ENCODE measurements at regions not wholly inside any gene's neighbourhood (a gene's known extent, or its start where the extent isn't known, plus 50 kb on each side); places are given as distances from the start of the nearest gene placed in this dataset.

DNA sequence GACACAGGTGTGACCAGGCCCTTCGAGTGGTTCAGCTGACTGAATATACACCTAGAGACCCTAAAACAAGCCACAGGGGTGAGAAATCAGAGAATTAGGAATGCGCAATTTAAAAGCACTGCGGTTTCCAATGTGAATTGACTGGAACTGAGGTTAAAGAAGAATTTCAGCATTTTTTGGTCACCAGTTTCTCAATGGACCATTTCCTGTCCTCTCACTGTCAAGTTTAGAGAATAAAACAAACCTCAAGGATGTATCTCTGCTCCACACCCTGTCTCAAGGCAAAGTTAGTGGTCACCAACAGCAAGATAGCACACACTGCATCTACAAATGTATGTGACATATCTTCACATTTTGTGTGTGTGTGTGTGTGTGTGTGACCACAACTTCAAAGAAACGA lies 143.8 kb upstream of the MAP3K1 start:
- ATAC-seq, result no peak
- no peaks in the 10 kb centered on the region for H3K36me3 ChIP-seq
- no peak overlapping the region for H3K4me3 ChIP-seq
- DNase-seq, result no peak
- intact Hi-C loops (cut with DNase I), result no loop called here
- WGBS, 2 donors, result 91 to 93% methylated on average over 4 of the region's 4 CpGs
- peak overlapping the region in 1 of 10 donors; percentile 81 for H3K27ac ChIP-seq
- no peaks in the 10 kb centered on the region for H3K27me3 ChIP-seq
- TF ChIP-seq, protein P1, sequence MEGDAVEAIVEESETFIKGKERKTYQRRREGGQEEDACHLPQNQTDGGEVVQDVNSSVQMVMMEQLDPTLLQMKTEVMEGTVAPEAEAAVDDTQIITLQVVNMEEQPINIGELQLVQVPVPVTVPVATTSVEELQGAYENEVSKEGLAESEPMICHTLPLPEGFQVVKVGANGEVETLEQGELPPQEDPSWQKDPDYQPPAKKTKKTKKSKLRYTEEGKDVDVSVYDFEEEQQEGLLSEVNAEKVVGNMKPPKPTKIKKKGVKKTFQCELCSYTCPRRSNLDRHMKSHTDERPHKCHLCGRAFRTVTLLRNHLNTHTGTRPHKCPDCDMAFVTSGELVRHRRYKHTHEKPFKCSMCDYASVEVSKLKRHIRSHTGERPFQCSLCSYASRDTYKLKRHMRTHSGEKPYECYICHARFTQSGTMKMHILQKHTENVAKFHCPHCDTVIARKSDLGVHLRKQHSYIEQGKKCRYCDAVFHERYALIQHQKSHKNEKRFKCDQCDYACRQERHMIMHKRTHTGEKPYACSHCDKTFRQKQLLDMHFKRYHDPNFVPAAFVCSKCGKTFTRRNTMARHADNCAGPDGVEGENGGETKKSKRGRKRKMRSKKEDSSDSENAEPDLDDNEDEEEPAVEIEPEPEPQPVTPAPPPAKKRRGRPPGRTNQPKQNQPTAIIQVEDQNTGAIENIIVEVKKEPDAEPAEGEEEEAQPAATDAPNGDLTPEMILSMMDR (IDR thresholded peaks at IDR 0.05), result no peak
- peaks cover 0 to 67% (median 7%) of the 10 kb centered on the region in 9 donors for H3K4me1 ChIP-seq
- H3K9me3 ChIP-seq, result peaks cover 0 to 4% (median 0%) of the 10 kb centered on the region in 11 donors

DNA sequence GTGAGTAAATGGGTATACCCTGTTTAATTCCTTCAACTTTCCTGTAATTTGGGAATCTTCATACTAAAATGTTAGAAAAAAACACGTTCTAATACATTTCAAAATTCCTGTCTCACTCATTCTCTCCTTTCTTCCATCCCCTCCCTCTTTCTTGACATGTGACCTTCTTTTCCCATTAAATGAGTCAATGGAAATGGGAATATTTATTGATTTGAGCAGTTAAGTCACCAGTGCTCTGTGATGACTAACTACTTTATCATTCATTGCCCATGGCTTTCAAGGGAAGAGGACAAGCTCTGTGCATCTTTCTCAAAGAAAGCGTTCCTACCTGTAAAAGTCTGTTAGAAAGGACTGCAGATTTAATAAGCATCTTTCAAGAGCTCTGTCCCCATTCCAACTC lies 144.4 kb upstream of the MAP3K1 start:
- Histone ChIP-seq H3K4me1 (peaks cover 0 to 64% (median 7%) of the 10 kb centered on the region in 9 donors), H3K9me3 (peaks cover 0 to 4% (median 0%) of the 10 kb centered on the region in 11 donors), H3K36me3 (no peaks in the 10 kb centered on the region), H3K27ac (peak overlapping the region in 4 of 10 donors; percentile 14 to 81 (median 28)), H3K4me3 (no peak overlapping the region), H3K27me3 (no peaks in the 10 kb centered on the region)
- 97 to 98% methylated on average over 2 of the region's 2 CpGs for WGBS, 2 donors
- TF ChIP-seq, protein P1 (IDR thresholded peaks at IDR 0.05), result no peak
- DNase-seq (no peak), ATAC-seq (no peak)
- intact Hi-C loops (cut with DNase I), result no loop called here

DNA sequence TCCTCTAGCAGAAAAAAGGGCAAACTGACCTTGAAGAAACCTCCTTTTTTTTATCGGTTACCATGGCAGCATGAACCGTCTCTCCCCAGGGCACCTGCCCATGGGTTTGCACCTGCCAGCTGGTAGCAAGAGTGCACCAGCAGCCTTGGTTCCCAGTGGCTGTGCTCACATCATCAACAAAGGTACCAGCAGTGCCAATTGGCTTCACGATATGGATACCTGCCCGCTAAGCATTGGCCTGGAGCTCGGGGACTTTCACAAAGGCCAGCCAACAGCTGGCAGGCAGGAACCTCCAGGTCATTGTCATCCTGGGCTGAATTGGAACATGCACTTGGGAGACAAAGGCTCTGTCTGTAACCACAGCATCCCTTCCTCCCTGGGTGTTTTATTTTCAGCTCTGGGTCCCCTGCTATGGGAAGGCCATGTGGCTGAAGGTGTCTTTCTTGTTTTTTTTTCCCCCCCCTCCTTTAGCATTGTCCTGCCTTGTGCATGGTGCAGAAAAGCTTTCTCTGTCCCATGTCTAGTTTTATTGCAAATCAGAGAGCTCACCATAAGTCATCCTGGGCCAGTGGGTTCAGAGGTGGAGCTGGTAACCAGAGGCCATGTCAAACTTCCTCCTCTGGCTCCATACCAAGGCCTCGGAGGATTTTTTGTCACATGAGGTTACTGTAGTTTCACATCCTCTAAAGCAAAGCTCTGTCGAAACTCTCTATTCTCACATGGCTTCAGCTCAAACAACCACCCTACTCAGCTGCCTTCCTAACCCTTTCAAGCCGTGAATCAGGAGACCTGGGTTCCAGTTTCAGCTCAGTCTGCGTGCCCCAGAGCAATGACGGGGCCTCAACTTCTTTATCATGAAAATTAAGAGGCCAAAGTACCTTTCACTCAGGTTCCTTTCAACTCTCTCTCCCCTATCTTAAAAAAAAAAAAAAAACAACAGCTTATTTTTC lies 145.5 kb upstream of the MAP3K1 start:
- H3K4me1 ChIP-seq, result peaks cover 0 to 64% (median 7%) of the 10 kb centered on the region in 9 donors
- H3K4me3 ChIP-seq, result no peak overlapping the region
- TF ChIP-seq, protein P1 (IDR thresholded peaks at IDR 0.05), result no peak
- 61 to 67% methylated on average over 10 of the region's 10 CpGs for WGBS, 2 donors
- peak overlapping the region in 7 of 10 donors; percentile 7 to 81 (median 19) for H3K27ac ChIP-seq
- intact Hi-C loops (cut with DNase I), result no loop called here
- H3K27me3 ChIP-seq, result no peaks in the 10 kb centered on the region
- no peaks in the 10 kb centered on the region for H3K36me3 ChIP-seq
- DNase-seq (peak in 1 of 2 donors; percentile 66), ATAC-seq (peak; percentile 67 to 92 (median 77))
- H3K9me3 ChIP-seq, result peaks cover 0 to 12% (median 0%) of the 10 kb centered on the region in 11 donors

DNA sequence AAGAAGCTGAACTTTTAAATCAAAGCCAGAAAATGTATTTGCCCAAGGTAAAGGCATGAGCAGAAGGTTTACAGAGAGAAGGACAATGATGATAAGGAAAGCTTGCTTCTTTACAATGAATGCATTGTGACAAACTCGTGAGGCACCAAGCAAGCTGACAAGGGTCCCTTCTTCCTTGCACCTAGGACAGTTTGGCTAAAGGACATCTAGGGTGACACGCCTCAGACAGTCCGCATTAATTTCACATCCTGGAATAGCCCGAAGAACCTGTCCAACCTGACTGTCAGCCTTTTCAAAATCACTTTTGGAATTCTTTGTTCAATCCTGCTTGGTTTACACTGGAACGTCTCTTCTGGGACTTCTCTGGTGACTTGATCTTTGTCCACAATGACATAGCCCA lies 146.4 kb upstream of the MAP3K1 start:
- DNase-seq (no peak), ATAC-seq (no peak)
- WGBS, 2 donors, result 77 to 81% methylated on average over 5 of the region's 5 CpGs
- H3K36me3 ChIP-seq, result no peaks in the 10 kb centered on the region
- H3K27me3 ChIP-seq, result no peaks in the 10 kb centered on the region
- peaks cover 0 to 15% (median 0%) of the 10 kb centered on the region in 11 donors for H3K9me3 ChIP-seq
- peak overlapping the region in 1 of 10 donors; percentile 81 for H3K27ac ChIP-seq
- TF ChIP-seq, protein P1 (IDR thresholded peaks at IDR 0.05), result no peak
- H3K4me3 ChIP-seq, result no peak overlapping the region
- H3K4me1 ChIP-seq, result peaks cover 0 to 64% (median 7%) of the 10 kb centered on the region in 9 donors
- intact Hi-C loops (cut with DNase I), result no loop called here

Measured in heart right ventricle (tissue), 16 donors.